ENCODE measurements at regions not wholly inside any gene's neighbourhood (a gene's known extent, or its start where the extent isn't known, plus 50 kb on each side); places are given as distances from the start of the nearest gene placed in this dataset.
"Not testable (repeated sequence)": the region's sequence is repeated elsewhere in the genome, so short reads cannot be mapped to it uniquely, and the experiment has no call there.

- no peak for TF ChIP-seq CTCF (IDR thresholded peaks at IDR 0.05; ENCODE audit: control extremely low read depth, extremely low read depth, low read depth, missing control alignments)
- ChIA-PET POLR2A (no interaction called here), CTCF (no interaction called here)
- DNase-seq (ENCODE audit: extremely low spot score) = no peak
These were observed 113.0 kb upstream of the PBX1 start for GRCh38 chr1:164446020-164446419.

- POLR2A ChIA-PET = no interaction called here
- no peak for DNase-seq (ENCODE audit: extremely low spot score)
- CTCF ChIA-PET = no interaction called here
- no peak for TF ChIP-seq CTCF (IDR thresholded peaks at IDR 0.05; ENCODE audit: control extremely low read depth, extremely low read depth, low read depth, missing control alignments)
These were observed 106.4 kb upstream of the PBX1 start for GRCh38 chr1:164452549-164452948.

- POLR2A ChIA-PET = no interaction called here
- CTCF ChIA-PET = interaction anchor here (1.3 kb wide), 1 partner anchor 420 kb away, joined by 3 read pairs; no protein-coding TSS in a partner anchor
- DNase-seq (ENCODE audit: extremely low spot score) = no peak
- TF ChIP-seq CTCF (IDR thresholded peaks at IDR 0.05; ENCODE audit: control extremely low read depth, extremely low read depth, low read depth, missing control alignments) = no peak
These were observed 102.7 kb upstream of the PBX1 start for GRCh38 chr1:164456272-164456671.

GRCh38 chr1:164459176-164459575 is 99.8 kb upstream of the PBX1 start:
- DNase-seq (ENCODE audit: extremely low spot score); POLR2A ChIA-PET; CTCF ChIA-PET: not testable (repeated sequence)

- DNase-seq (ENCODE audit: extremely low spot score) = no peak
- ChIA-PET POLR2A (no interaction called here), CTCF (no interaction called here)
- no peak for TF ChIP-seq CTCF (IDR thresholded peaks at IDR 0.05; ENCODE audit: control extremely low read depth, extremely low read depth, low read depth, missing control alignments)
These were observed 93.0 kb upstream of the PBX1 start for GRCh38 chr1:164466001-164466421.

GRCh38 chr1:164466429-164466828 is 92.6 kb upstream of the PBX1 start:
- ChIA-PET CTCF (no interaction called here), POLR2A (no interaction called here)
- no peak for DNase-seq (ENCODE audit: extremely low spot score)
- TF ChIP-seq CTCF (IDR thresholded peaks at IDR 0.05; ENCODE audit: control extremely low read depth, extremely low read depth, low read depth, missing control alignments) = no peak

- ChIA-PET CTCF (no interaction called here), POLR2A (no interaction called here)
- TF ChIP-seq CTCF (IDR thresholded peaks at IDR 0.05; ENCODE audit: control extremely low read depth, extremely low read depth, low read depth, missing control alignments) = no peak
- DNase-seq (ENCODE audit: extremely low spot score) = no peak
These were observed 88.0 kb upstream of the PBX1 start for GRCh38 chr1:164470996-164471395.
